GM12878 (cell line): ENCODE measurements at regions not wholly inside any gene's neighbourhood (a gene's known extent, or its start where the extent isn't known, plus 50 kb on each side); places are given as distances from the start of the nearest gene placed in this dataset.

Experiments
- ATAC-seq: fragments of 200-7000 bp; cut with Tn5 transposase; 3 replicates; pipeline ENCODE4 v1.9.1; 2020; ENCODE audit warnings: mild to moderate bottlenecking, moderate library complexity
- BruUV-seq: library from RNA; stranded (reverse); fragments of 400-500 nt; replicated peaks from 2 replicates; lab custom pipeline; 2021; lab: Mats Ljungman, UMichigan
- CTCF ChIA-PET: fragments of 300-600 bp; sonication (Branson Sonifier 250); formaldehyde crosslinking; extraction: SDS; loops from one replicate; lab custom pipeline; 2021; ENCODE audit warnings: inconsistent platforms; lab: Yijun Ruan, JAX
- POLR2A ChIA-PET: fragments of 350-600 bp; formaldehyde crosslinking; extraction: SDS; loops from one replicate; lab custom pipeline; 2021; ENCODE audit warnings: inconsistent platforms; lab: Charles Lee
- RAD21 ChIA-PET: fragments of 300-600 bp; sonication (Branson Sonifier 250); formaldehyde crosslinking; loops from one replicate; lab custom pipeline; 2023; ENCODE audit warnings: antibody characterized with exemption; ENCODE audit not compliant: unreplicated experiment; lab: Charles Lee
- SMC1A ChIA-PET: fragments of 300-600 bp; sonication (Branson Sonifier 250); formaldehyde crosslinking; loops from one replicate; lab custom pipeline; 2023; ENCODE audit not compliant: unreplicated experiment, uncharacterized antibody; lab: Charles Lee
- DNase-seq: peaks from one replicate; pipeline ENCODE4 v3.0.0-alpha.2; 2011; ENCODE audit warnings: low read depth, low spot score
- FAIRE-seq: peaks from 3 replicates; lab custom pipeline; 2011; peaks lifted over from hg19 to GRCh38; lab: Jason Lieb, UNC
- H2AFZ ChIP-seq: 2 replicates; pipeline ENCODE4 v1.6.0; 2011; ENCODE audit warnings: low read depth, low read length, control low read depth; ENCODE audit not compliant: control insufficient read depth
- H3K27ac ChIP-seq: 2 replicates; pipeline ENCODE4 v1.5.1; 2011; ENCODE audit warnings: control low read depth; ENCODE audit not compliant: control insufficient read depth, insufficient read depth
- H3K27me3 ChIP-seq, 2 experiments: replicated peaks in 1 of 2; 2 replicates each; pipeline versions ENCODE4 v1.6.0 to v1.6.1; 2011; ENCODE audit warnings: low read length in 1 of 2; ENCODE audit not compliant: control insufficient read depth in 2 of 2, insufficient read depth in 2 of 2
- H3K36me3 ChIP-seq, 2 experiments: 2 replicates each; pipeline ENCODE4 v1.5.1; 2011; ENCODE audit warnings: low read length in 1 of 2; ENCODE audit not compliant: control insufficient read depth in 2 of 2, insufficient read depth in 2 of 2
- H3K4me1 ChIP-seq: 2 replicates; pipeline ENCODE4 v1.6.1; 2011; ENCODE audit warnings: mild to moderate bottlenecking, low read length, moderate library complexity, mixed read lengths; ENCODE audit not compliant: control insufficient read depth, insufficient read depth
- H3K4me2 ChIP-seq: 2 replicates; pipeline ENCODE4 v1.6.0; 2011; ENCODE audit warnings: control low read depth; ENCODE audit not compliant: control insufficient read depth, insufficient read depth
- H3K4me3 ChIP-seq: fragments of 200-600 bp; sonication (generic); 2 replicates; pipeline ENCODE4 v1.5.1; 2016
- H3K79me2 ChIP-seq: 2 replicates; pipeline ENCODE4 v1.6.0; 2011; ENCODE audit warnings: low read length; ENCODE audit not compliant: control insufficient read depth, insufficient read depth
- H3K9ac ChIP-seq: 2 replicates; pipeline ENCODE4 v1.8.0; 2011; ENCODE audit warnings: low read length, control low read depth, mixed read lengths; ENCODE audit not compliant: control insufficient read depth, insufficient read depth
- H3K9me3 ChIP-seq: replicated peaks from 3 replicates; pipeline ENCODE4 v1.5.1; 2011; ENCODE audit warnings: mild to moderate bottlenecking, low read length; ENCODE audit not compliant: control insufficient read depth, insufficient read depth
- H4K20me1 ChIP-seq: 2 replicates; pipeline ENCODE4 v1.6.0; 2011; ENCODE audit not compliant: control insufficient read depth, insufficient read depth
- BRCA1 ChIP-seq: IDR thresholded peaks from 2 replicates; pipeline ENCODE4 v1.6.1; 2011; ENCODE audit warnings: low read depth, low read length, improper control_type of control experiment
- CHD1 ChIP-seq: IDR thresholded peaks from 2 replicates; pipeline ENCODE4 v1.6.1; 2012; ENCODE audit warnings: low read depth, low read length, improper control_type of control experiment
- CHD4 ChIP-seq: fragments of 200-600 bp; sonication (generic); IDR thresholded peaks from 2 replicates; pipeline ENCODE4 v1.6.1; 2016; ENCODE audit warnings: mild to moderate bottlenecking
- KDM1A ChIP-seq: fragments of 200-600 bp; sonication (generic); IDR thresholded peaks from 2 replicates; pipeline ENCODE4 v1.6.1; 2016; ENCODE audit warnings: borderline replicate concordance
- KLF5 ChIP-seq: fragments of 450-650 bp; IDR thresholded peaks from 2 replicates; pipeline ENCODE4 v1.6.1; 2014; ENCODE audit warnings: mild to moderate bottlenecking; ENCODE audit not compliant: partially characterized antibody
- NFIC ChIP-seq: IDR thresholded peaks from 2 replicates; pipeline ENCODE4 v1.6.1; 2012; ENCODE audit warnings: low read depth, mild to moderate bottlenecking, inconsistent platforms, low read length, moderate library complexity
- NR2C1 ChIP-seq: fragments of 450-650 bp; IDR thresholded peaks from 2 replicates; pipeline ENCODE4 v1.6.1; 2017; ENCODE audit warnings: antibody characterized with exemption, mild to moderate bottlenecking, moderate library complexity
- POU2F2 ChIP-seq: IDR thresholded peaks from 3 replicates; pipeline ENCODE4 v1.6.1; 2011; ENCODE audit warnings: low read depth, mild to moderate bottlenecking, low read length, borderline replicate concordance
- SIN3A ChIP-seq: IDR thresholded peaks from 2 replicates; pipeline ENCODE4 v1.6.1; 2012; ENCODE audit warnings: low read depth, low read length, improper control_type of control experiment
- SRF ChIP-seq, 2 experiments: IDR thresholded peaks; 2 replicates each; pipeline ENCODE4 v1.6.1; 2011; ENCODE audit warnings: low read depth in 2 of 2, low read length in 2 of 2, mild to moderate bottlenecking in 1 of 2, moderate library complexity in 1 of 2
- YY1 ChIP-seq: IDR thresholded peaks from 2 replicates; pipeline ENCODE4 v1.6.1; 2011; ENCODE audit warnings: low read depth, mild to moderate bottlenecking, low read length
- WGBS: methylation state at CpG from one replicate; pipeline ENCODE4 v1.1.6; 2016; ENCODE audit warnings: low lambda C conversion rate; ENCODE audit not compliant: insufficient replicate concordance, insufficient coverage; ENCODE audit errors: missing lambda C conversion rate; 5-methylcytosine and 5-hydroxymethylcytosine counted together
- in situ Hi-C: fragments of 300-500 bp; cut with MboI; formaldehyde crosslinking; loops from 9 replicates; pipeline ENCODE4 v1.14.3; 2018; ENCODE audit warnings: mixed read lengths
- intact Hi-C: fragments of 100-400 bp; cut with micrococcal nuclease; formaldehyde crosslinking; loops from one replicate; pipeline ENCODE4 v1.14.2; 2022; ENCODE audit not compliant: unreplicated experiment
- TF ChIP-seq, protein P1 (sequence below): fragments of 150-350 bp; IDR thresholded peaks from 2 replicates; pipeline ENCODE4 v1.6.1; 2014; ENCODE audit warnings: mild to moderate bottlenecking, low read depth, low read length
- TF ChIP-seq, protein P2 (sequence below): IDR thresholded peaks from 2 replicates; pipeline ENCODE4 v1.6.1; 2012; ENCODE audit warnings: low read depth, low read length, improper control_type of control experiment
- TF ChIP-seq, protein P3 (sequence below): fragments of 450-650 bp; IDR thresholded peaks from 2 replicates; pipeline ENCODE4 v1.6.1; 2017; ENCODE audit warnings: antibody characterized with exemption, mild to moderate bottlenecking, moderate library complexity
- TF ChIP-seq, protein P4 (sequence below): fragments of 450-650 bp; formaldehyde crosslinking; IDR thresholded peaks from 2 replicates; pipeline ENCODE4 v1.4.0; 2022; ENCODE audit warnings: mild to moderate bottlenecking, moderate library complexity
- TF ChIP-seq, protein P5 (sequence below): IDR thresholded peaks from 2 replicates; pipeline ENCODE4 v1.6.1; 2011; ENCODE audit warnings: mild to moderate bottlenecking, low read depth, low read length, moderate library complexity; ENCODE audit not compliant: insufficient replicate concordance

DNA sequence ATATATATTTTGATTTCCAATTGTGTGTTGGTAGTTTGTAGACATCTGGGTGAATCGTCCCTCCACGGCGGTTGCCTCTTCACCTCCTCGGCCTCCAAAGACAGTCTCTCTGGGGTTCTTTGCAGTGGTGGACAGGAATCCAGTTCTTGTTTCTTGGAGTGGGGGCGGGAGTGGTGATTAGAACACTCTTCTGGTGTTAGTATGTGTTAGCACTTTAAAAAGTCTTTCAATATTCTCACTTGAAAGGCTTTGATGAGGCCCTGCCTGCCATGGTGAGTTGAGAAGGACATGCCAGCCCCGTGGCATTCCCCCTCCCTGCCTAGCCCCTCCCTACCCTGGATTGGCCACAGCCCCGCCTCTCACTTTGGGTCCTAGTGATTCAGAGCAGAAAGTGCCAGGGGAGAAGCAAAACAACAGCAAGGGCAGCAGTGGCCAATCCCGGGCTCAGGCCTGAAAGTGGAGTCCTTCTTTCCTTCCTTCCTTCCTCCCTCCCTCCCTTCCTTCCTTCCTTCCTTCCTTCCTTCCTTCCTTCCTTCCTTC, 316.8 kb upstream of the HS6ST1 start:
- in situ Hi-C loops, result no loop called here
- no peaks in the 10 kb centered on the region for H3K9me3 ChIP-seq
- H3K4me1 ChIP-seq, result no peaks in the 10 kb centered on the region
- TF ChIP-seq, protein P1, sequence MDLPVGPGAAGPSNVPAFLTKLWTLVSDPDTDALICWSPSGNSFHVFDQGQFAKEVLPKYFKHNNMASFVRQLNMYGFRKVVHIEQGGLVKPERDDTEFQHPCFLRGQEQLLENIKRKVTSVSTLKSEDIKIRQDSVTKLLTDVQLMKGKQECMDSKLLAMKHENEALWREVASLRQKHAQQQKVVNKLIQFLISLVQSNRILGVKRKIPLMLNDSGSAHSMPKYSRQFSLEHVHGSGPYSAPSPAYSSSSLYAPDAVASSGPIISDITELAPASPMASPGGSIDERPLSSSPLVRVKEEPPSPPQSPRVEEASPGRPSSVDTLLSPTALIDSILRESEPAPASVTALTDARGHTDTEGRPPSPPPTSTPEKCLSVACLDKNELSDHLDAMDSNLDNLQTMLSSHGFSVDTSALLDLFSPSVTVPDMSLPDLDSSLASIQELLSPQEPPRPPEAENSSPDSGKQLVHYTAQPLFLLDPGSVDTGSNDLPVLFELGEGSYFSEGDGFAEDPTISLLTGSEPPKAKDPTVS, result no peak
- no peak for TF ChIP-seq SRF (IDR thresholded peaks at IDR 0.05; ENCODE audit: low read depth in 2 of 2, low read length in 2 of 2)
- no peak for TF ChIP-seq YY1
- TF ChIP-seq, protein P2, sequence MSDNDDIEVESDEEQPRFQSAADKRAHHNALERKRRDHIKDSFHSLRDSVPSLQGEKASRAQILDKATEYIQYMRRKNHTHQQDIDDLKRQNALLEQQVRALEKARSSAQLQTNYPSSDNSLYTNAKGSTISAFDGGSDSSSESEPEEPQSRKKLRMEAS, result no peak
- TF ChIP-seq, protein P3, sequence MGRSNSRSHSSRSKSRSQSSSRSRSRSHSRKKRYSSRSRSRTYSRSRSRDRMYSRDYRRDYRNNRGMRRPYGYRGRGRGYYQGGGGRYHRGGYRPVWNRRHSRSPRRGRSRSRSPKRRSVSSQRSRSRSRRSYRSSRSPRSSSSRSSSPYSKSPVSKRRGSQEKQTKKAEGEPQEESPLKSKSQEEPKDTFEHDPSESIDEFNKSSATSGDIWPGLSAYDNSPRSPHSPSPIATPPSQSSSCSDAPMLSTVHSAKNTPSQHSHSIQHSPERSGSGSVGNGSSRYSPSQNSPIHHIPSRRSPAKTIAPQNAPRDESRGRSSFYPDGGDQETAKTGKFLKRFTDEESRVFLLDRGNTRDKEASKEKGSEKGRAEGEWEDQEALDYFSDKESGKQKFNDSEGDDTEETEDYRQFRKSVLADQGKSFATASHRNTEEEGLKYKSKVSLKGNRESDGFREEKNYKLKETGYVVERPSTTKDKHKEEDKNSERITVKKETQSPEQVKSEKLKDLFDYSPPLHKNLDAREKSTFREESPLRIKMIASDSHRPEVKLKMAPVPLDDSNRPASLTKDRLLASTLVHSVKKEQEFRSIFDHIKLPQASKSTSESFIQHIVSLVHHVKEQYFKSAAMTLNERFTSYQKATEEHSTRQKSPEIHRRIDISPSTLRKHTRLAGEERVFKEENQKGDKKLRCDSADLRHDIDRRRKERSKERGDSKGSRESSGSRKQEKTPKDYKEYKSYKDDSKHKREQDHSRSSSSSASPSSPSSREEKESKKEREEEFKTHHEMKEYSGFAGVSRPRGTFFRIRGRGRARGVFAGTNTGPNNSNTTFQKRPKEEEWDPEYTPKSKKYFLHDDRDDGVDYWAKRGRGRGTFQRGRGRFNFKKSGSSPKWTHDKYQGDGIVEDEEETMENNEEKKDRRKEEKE, result no peak
- no peak for TF ChIP-seq KDM1A
- no peak for TF ChIP-seq BRCA1
- TF ChIP-seq CHD1, result no peak
- no peak for TF ChIP-seq NR2C1
- TF ChIP-seq CHD4, result no peak
- TF ChIP-seq, protein P4, sequence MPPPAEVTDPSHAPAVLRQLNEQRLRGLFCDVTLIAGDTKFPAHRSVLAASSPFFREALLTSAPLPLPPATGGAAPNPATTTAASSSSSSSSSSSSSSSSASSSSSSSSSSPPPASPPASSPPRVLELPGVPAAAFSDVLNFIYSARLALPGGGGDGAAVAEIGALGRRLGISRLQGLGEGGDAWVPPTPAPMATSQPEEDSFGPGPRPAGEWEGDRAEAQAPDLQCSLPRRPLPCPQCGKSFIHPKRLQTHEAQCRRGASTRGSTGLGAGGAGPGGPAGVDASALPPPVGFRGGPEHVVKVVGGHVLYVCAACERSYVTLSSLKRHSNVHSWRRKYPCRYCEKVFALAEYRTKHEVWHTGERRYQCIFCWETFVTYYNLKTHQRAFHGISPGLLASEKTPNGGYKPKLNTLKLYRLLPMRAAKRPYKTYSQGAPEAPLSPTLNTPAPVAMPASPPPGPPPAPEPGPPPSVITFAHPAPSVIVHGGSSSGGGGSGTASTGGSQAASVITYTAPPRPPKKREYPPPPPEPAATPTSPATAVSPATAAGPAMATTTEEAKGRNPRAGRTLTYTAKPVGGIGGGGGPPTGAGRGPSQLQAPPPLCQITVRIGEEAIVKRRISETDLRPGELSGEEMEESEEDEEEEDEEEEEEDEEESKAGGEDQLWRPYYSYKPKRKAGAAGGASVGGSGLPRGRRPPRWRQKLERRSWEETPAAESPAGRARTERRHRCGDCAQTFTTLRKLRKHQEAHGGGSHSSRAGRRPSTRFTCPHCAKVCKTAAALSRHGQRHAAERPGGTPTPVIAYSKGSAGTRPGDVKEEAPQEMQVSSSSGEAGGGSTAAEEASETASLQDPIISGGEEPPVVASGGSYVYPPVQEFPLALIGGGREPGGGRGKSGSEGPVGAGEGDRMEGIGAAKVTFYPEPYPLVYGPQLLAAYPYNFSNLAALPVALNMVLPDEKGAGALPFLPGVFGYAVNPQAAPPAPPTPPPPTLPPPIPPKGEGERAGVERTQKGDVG, result no peak
- no peak for TF ChIP-seq POU2F2
- TF ChIP-seq NFIC, result no peak
- TF ChIP-seq KLF5, result no peak
- TF ChIP-seq SIN3A, result no peak
- TF ChIP-seq, protein P5, sequence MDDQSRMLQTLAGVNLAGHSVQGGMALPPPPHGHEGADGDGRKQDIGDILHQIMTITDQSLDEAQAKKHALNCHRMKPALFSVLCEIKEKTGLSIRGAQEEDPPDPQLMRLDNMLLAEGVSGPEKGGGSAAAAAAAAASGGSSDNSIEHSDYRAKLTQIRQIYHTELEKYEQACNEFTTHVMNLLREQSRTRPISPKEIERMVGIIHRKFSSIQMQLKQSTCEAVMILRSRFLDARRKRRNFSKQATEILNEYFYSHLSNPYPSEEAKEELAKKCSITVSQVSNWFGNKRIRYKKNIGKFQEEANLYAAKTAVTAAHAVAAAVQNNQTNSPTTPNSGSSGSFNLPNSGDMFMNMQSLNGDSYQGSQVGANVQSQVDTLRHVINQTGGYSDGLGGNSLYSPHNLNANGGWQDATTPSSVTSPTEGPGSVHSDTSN, result no peak
- TF ChIP-seq, all 136 proteins: peak for 0
- H3K36me3 ChIP-seq, result no peaks in the 10 kb centered on the region
- ATAC-seq (no peak), FAIRE-seq (no peak), DNase-seq (no peak)
- no TSS peak for BruUV-seq
- ChIA-PET RAD21 (no interaction called here), CTCF (no interaction called here), POLR2A (no interaction called here), SMC1A (interaction anchor here (0.6 kb wide), 1 partner anchor 617 kb away, joined by 3 read pairs; no protein-coding TSS in a partner anchor)
- no peaks in the 10 kb centered on the region for H3K79me2 ChIP-seq
- H4K20me1 ChIP-seq, result no peaks in the 10 kb centered on the region
- 27% methylated on average over 8 of the region's 8 CpGs for WGBS
- no peak overlapping the region for H3K4me3 ChIP-seq
- no peak overlapping the region for H3K27ac ChIP-seq
- H3K4me2 ChIP-seq, result no peak overlapping the region
- H3K27me3 ChIP-seq, result 0 out of 4 replicates have a peak, but pooled peaks cover 1 to 2% of the 10 kb centered on the region in 2 experiments
- no peak overlapping the region for H2AFZ ChIP-seq
- no peak overlapping the region for H3K9ac ChIP-seq
- intact Hi-C loops, result no loop called here
